SW480 (cell line): ENCODE measurements at regions not wholly inside any gene's neighbourhood (a gene's known extent, or its start where the extent isn't known, plus 50 kb on each side); places are given as distances from the start of the nearest gene placed in this dataset.
"Not testable (repeated sequence)": the region's sequence is repeated elsewhere in the genome, so short reads cannot be mapped to it uniquely, and the experiment has no call there.

ENCODE experiments used
- DNase-seq: peaks from one replicate; pipeline ENCODE4 v3.0.0-alpha.2; 2016; ENCODE audit warnings: low spot score

DNA sequence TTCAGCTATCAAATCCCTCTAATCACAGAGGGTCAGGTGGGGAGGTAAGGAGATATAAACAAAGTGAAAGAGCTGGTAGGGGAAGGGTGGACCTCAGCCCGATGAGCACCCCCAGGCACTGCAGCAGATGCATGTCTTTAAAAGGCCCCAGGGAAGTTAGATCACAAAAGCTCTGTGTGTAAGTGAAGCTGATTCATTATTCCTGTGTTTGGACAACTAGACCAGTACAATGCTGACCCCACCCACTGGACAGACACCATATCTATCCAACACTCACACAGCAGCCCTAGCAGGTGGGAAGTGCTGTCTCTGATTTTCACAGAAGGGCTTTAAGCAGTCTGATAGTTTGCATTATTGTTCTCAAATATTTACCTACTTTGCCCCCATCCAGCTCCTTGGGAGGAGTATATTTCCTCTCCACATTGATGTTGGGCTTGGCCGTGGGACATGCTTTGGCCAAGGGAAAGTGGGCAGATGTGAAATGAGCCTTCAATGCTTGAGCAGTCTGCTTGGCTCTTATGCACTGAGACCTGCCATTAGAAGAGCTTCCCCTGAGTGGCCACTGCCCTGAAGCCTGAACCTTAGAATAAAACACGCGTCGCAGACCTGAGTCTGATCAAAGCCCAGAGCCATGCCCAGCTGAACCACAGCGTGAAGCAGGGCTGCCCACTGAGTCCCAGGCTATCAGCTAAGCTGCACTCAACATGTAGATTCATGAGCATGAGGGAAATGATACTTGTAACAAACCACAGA lies 111.4 kb downstream of the COPS8 start:
- peak; percentile 37 for DNase-seq

DNA sequence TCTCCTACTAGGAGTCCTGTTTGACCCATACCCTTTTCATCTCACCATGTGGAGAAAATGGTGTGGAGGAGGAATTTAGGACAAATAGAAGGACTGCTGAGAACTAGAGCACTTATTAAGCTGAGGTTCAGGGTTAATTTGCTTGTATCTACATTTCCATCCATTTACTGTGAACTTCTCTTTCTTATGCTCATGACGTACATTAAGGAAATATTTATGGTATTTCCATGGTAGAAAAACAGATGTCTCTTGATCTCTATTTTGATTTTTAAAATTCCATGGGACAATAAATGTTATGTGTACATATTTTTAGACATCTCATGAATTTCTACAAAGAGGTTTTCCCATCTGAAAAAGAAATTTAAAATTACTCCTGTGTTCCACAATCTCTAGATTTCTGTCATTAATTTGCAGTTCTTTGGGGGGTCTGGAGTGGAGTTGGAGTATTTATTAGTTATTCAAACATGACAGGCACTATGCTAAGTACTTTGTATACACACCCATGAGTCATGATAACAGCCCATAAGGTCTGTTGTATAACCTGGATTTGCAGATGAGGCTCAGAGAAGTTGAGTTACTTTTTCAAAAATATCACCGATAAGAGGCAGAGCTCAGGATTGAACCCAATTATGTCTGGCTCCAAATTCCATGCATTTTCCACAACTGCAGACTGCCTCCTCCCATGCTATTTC lies 112.6 kb downstream of the COPS8 start:
- DNase-seq = no peak

DNA sequence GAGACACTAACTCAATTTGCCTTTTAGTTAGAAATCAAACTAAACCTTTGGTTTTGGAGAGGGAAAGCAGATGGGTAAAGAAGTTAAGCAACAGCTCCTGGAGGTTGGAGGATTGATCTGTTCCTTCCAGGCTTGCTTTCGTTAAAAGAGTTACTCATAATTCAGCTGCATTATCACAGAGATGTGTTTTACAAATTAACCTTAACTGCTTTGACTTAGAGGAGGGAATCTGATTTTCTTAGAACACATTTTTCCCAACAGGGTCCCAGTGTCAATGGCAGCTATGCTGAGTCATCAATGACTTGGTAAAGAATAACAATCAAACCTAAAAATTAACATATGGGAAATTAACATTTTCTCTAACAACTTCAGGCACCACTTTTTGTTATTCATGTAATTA lies 113.4 kb downstream of the COPS8 start:
- DNase-seq = no peak

GRCh38 chr2:237199577-237199976 lies 113.9 kb downstream of the COPS8 start:
- no peak for DNase-seq

- no peak for DNase-seq
These were observed 114.8 kb downstream of the COPS8 start for GRCh38 chr2:237200462-237200861.

DNA sequence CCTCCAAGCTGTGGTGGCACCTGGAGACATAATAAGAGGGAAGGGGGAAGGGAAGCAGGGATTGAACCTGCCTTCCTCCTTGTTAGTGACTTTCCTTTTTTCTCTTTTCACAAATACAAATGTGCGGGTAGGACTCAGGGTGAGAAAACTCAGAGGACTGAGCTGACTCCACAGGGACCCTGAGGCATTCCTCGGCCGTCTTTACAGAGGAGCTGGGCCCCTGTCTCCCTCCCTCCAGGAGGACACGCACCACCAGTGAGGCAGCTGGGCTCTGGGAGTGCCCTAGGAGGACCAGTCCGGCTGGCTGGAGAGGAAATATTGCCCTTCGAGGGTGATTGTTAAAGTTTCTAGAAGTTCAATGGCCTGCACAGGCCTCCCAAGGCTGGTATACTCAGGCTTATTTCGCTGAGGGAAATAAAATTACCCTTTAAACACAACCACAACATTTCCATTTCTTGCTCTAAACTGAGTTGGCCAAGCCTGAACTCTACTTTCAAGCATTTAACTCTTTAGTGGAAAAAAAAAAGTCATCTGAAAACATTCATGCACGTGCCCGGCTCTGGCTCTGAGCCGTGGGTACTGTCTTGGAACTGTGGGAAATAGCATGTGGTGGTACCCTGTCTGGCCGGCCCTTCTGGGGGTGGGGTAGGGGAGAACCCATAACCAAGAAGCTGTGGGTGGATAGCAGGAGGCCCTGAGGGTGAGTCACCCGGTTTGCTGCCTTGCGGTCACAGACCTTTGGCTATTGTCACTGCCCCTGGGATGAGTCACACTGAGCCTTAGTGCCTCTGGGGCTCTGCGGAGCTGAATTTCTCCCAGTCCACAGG lies 116.0 kb downstream of the COPS8 start:
- peak; percentile 90 for DNase-seq

DNA sequence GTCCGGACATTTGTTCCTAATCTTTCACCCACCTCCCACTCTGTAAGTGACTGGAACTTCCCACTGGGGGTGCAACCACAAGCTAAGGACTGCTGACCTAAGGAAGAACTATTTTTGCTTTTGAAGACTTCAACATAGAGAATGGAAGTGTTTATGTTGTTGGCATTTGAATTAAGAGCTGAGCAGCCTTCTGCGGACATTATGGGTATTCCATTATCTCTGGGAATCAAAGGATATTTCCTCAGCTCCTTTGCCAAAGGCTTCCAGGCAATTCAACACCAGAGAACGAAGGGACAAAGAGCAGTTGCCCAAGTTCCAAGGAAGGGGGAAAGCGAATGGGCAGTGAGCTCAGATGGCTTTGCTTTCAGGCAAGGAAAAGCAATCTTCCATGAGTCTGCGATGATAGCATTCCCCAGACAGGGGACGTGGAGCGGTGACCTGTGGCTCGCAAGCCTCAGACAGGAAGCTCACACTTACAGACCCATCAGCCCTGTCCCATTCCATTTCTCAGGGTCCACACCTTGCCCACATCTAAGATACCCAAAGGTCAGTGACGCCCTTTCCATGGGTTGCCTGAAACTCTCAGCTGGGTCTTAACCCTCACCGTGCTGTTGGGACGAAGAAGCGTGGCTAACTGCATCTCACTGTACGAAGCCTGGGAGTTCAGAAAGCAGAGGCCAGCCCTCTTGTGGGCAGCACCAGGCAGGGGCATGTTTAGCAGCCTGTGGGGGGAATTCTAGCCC lies 116.8 kb downstream of the COPS8 start:
- DNase-seq = no peak

DNA sequence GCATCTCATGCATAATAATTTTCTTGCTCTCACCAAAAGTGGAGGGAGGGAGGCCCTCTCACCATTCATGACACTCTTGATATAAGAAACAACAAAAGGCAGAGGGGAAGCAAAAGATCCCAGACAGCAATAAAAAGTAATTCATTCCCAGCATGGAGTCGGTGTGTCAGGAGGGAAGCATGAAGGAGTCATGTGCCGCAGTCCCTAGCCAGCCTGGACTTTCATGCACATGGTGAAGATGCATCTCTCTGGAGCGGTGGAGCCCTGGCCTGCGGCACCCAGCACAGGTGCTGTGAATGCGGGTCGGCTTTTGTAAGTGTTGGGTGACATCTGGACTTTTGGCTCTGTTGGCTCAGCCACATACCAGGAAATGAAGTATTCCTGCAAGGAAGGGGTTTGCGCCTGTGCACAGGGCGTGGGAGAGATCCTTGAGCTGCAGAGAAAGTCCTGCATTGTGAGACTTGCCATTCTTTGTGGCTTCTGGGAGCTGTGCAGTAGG lies 119.4 kb downstream of the COPS8 start:
- DNase-seq = no peak

DNA sequence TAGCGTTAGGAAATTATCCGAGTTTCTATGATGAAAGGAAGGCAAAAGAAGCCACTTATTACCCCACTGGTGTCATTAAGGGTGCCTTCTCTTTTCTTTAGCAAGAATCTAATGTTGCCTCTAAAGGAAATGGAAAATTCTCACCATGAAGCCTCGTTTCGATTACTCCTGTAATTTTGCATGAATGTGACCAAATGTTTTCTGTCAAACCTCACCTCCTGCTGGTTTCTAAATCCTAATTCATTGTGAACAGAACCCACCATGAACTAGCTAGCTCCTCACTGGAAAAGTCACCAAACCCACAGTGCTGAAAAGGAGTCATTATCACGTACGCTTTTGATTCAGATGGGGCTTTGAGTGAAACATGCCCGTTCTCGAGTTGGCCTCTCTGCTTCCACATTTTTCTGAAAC lies 119.9 kb downstream of the COPS8 start:
- DNase-seq = no peak

GRCh38 chr2:237207646-237208045 lies 122.0 kb downstream of the COPS8 start:
- no peak for DNase-seq

DNA sequence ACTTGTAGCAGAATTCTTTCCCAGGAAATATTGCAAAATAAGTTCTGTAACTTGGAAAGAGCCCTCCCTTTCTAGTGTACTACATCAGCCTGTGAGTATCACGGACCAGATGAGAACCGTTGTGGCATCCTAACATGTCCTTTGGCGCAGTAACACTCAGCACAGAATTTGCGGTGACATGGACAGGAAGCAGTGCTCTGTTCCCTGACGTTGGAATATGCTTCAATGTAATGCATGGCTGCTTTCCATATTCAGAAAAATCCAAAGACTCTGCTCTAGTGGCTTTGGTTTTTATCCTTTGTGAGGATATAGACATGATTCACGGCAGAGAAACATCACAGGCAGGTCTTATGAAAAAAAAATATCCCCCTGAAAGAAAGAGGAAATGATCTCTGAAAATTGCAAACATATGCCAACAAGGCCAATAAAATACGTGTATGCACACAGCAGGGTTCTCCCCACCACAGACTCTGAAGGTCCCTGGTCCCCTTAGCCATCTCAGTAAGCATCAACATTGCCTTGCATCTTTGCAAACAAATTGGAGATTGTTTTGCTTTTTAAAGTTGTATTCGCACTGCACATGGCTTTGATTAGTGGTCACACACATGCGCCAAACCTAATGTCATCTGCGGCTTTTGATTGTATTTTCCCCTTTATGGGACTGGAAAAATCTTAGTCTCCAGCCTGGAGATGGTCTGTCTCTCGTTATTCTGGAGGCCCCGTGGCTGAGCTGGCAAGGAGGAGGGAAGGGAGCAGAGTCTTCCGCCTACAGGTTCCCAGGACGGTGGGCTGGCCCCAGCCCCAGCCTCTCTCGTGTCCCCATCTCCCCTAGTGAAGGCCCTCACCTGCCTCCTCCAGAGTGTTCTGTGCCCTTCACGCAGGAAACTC lies 122.9 kb downstream of the COPS8 start:
- DNase-seq = no peak

GRCh38 chr2:237209885-237210284 lies 124.2 kb downstream of the COPS8 start:
- no peak for DNase-seq

DNA sequence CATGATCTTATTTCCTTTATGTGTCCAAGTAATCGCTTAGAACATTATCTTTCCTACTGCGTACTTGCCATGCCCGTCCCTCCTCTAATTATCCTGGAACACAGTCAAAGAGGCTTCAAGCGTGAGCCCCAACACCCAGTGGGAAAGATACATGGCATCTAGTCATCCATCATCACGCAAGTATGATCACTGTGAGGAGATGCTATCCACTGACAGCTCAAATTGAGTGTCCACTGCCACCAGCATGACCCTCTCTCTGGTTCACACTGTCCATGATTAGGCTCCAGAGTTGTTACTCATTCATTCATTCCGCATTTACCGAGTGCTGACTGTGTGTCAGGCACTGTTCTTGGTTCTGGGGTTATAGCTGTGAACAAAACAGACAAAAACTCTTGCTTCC lies 124.6 kb downstream of the COPS8 start:
- DNase-seq = no peak

DNA sequence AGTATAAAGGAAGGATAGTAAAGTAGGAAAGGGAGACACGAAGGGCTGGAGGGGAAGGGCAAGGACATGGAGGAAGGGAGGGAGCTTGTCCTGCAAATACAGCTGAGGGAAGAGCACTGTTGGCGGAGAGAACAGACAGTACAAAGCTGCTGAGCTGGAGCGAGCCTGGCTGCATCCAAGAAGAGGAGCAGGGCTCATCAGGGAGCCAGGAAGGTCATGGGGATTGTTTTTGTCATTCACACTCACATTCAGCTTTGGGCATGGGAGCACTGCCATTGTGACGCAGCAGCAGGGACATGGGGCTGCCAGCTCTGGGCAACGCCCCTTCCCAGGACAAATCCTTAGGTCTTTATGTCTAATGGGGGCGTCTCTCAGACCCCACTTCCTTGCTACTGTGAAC lies 125.1 kb downstream of the COPS8 start:
- DNase-seq = no peak

- DNase-seq = not testable (repeated sequence)
These were observed 126.9 kb downstream of the COPS8 start for GRCh38 chr2:237212356-237213279.

DNA sequence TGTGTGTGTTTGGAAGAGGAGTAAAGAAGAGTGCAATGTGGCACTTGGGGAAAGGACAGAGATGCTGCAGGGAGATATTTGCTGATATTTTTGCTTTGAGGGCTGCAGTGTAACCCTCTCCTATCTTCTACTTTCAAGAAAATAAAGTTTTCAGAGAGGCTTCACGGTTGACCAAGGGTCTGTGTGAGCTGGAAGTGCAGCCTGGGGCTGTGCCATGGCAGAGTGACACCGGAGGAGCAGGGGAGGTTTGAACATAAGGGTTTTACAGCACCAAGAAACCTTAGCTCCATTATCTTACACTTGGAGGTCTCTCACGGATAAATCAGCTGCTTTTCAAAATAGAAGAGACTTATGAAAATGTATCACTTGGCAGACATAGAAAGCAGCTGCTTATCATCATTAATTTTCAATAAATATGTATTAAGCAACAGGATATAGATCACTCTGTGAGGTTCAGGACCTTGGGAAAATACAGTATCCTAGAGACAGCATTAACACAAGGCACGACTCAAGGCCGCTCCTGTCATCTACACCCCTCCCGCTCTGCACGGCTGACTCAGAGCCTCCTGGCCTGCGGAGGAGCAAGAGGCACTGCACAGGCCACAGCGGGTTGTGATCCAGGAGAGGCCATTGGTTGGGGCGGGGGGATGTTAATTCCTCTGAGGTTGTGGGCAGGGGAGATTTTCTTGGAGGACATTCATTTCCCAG lies 127.8 kb downstream of the COPS8 start:
- no peak for DNase-seq

DNA sequence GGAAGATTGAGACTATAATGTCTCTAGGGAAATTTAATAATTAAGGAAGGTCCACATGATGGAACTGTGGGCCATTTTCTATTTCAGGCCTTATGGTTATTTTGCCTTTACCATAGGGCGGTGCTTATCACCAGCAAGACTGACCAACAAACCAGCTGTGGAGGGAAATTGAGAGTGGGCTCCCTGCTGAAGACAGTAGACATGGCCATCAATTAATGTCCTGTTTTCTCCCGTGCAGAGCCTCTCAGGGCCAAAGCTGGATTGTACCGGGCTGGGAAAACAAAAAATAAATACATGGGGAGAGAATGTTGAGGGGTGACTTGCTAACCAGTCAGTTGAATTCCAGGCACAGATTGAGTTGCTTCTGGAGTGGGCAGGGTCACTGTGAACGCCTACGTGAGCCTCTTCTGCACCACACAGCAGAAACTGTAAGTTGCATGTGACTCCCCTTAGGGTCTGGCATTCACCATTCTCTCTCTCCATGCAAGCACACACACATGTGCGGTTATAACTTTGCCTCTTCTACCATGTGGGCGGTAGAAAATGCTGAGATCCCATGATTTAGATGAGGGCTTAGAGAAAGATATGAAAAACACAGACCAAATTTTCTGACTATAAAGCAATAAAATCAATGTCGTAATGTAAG lies 128.5 kb downstream of the COPS8 start:
- DNase-seq = no peak

DNA sequence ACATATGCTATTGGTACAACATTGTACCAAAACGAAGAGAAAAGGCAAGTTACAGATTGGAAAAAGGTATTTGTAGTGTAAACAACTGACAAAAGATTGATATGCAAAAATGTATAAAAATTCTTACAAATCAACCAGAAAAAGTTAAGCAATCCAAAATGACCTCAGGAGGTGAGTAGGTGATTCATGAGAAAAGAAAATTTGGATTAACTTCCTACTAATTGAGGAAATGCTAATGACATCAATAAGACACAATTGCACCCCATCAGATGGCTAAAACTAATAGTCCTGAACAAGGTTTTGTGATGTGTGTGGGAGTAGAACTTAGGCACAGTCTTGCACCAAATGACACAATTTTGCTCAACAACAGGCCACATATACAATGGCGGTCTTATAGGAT lies 129.3 kb downstream of the COPS8 start:
- no peak for DNase-seq
